Left lung (tissue), 4 donors: ENCODE measurements at regions not wholly inside any gene's neighbourhood (a gene's known extent, or its start where the extent isn't known, plus 50 kb on each side); places are given as distances from the start of the nearest gene placed in this dataset.

ENCODE experiments used
- ATAC-seq: fragments of 200-7000 bp; cut with Tn5 transposase; one replicate; pipeline ENCODE4 v1.9.1; 2020; ENCODE audit warnings: moderate library complexity
- DNase-seq, 4 donors: peaks; one replicate each; pipeline ENCODE4 v3.0.0-alpha.2; 2013 to 2020
- H3K27ac ChIP-seq, 2 donors: fragments of 200-600 bp; sonication (generic) in 1 of 2; one replicate each; pipeline versions ENCODE4 v1.5.0 to v1.8.0; 2020 to 2021
- H3K27me3 ChIP-seq, 2 donors: fragments of 200-600 bp; sonication (generic) in 1 of 2; one replicate each; pipeline versions ENCODE4 v1.5.0 to v1.8.0; 2020 to 2021
- H3K36me3 ChIP-seq, 2 donors: fragments of 200-600 bp; sonication (generic) in 1 of 2; one replicate each; pipeline versions ENCODE4 v1.5.0 to v1.8.0; 2020 to 2021
- H3K4me1 ChIP-seq, 2 donors: fragments of 200-600 bp; one replicate each; pipeline ENCODE4 v1.8.0; 2021
- H3K4me3 ChIP-seq, 2 donors: fragments of 200-600 bp; sonication (generic) in 1 of 2; one replicate each; pipeline versions ENCODE4 v1.5.0 to v1.8.0; 2020 to 2021; ENCODE audit warnings: mild to moderate bottlenecking in 1 of 2
- H3K9me3 ChIP-seq, 2 donors: fragments of 200-600 bp; sonication (generic) in 1 of 2; one replicate each; pipeline versions ENCODE4 v1.5.0 to v1.8.0; 2020 to 2021
- intact Hi-C, 2 donors: fragments of 100-400 bp; cut with DNase I; formaldehyde crosslinking; loops; one replicate each; pipeline versions ENCODE4 v1.11.2 to v1.14.2; 2022
- TF ChIP-seq, protein P1 (sequence below), 2 donors: fragments of 200-600 bp; sonication (generic) in 1 of 2; IDR thresholded peaks; one replicate each; pipeline versions ENCODE4 v1.5.0 to v1.8.0; 2021; ENCODE audit warnings: antibody characterized with exemption in 2 of 2
- donor health status: DM: no; HTN: yes; CAD: no.
- donor health status: DM: no; HTN: no; CAD: no.

DNA sequence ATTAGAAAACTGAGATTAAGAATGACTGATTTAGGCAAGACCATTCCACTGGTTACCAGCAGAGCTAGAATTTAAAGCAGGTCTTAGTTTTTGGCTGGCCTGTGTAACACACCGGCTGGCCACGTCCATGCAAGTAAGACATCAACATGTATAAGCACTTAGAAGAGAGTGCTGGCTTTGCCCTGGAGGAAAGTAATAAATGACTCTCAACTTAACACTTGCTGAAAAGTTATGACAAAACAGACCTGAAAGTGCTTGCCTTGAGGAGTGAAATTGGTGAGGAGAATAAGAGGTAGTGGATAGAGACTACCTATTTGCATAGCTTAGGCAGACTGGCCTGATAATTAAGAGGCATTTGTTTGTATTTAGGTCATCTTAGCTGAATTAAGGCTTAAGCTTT, 165.7 kb upstream of the KCNJ3 start:
- H3K4me3 ChIP-seq: no peak overlapping the region
- TF ChIP-seq, protein P1, sequence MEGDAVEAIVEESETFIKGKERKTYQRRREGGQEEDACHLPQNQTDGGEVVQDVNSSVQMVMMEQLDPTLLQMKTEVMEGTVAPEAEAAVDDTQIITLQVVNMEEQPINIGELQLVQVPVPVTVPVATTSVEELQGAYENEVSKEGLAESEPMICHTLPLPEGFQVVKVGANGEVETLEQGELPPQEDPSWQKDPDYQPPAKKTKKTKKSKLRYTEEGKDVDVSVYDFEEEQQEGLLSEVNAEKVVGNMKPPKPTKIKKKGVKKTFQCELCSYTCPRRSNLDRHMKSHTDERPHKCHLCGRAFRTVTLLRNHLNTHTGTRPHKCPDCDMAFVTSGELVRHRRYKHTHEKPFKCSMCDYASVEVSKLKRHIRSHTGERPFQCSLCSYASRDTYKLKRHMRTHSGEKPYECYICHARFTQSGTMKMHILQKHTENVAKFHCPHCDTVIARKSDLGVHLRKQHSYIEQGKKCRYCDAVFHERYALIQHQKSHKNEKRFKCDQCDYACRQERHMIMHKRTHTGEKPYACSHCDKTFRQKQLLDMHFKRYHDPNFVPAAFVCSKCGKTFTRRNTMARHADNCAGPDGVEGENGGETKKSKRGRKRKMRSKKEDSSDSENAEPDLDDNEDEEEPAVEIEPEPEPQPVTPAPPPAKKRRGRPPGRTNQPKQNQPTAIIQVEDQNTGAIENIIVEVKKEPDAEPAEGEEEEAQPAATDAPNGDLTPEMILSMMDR (IDR thresholded peaks at IDR 0.05): no peak
- no peak for DNase-seq
- H3K36me3 ChIP-seq: no peaks in the 10 kb centered on the region
- peak; percentile 83 for ATAC-seq
- H3K9me3 ChIP-seq: no peaks in the 10 kb centered on the region
- no peaks in the 10 kb centered on the region for H3K27me3 ChIP-seq
- H3K27ac ChIP-seq: no peak overlapping the region
- H3K4me1 ChIP-seq: no peaks in the 10 kb centered on the region
- intact Hi-C loops: no loop called here

DNA sequence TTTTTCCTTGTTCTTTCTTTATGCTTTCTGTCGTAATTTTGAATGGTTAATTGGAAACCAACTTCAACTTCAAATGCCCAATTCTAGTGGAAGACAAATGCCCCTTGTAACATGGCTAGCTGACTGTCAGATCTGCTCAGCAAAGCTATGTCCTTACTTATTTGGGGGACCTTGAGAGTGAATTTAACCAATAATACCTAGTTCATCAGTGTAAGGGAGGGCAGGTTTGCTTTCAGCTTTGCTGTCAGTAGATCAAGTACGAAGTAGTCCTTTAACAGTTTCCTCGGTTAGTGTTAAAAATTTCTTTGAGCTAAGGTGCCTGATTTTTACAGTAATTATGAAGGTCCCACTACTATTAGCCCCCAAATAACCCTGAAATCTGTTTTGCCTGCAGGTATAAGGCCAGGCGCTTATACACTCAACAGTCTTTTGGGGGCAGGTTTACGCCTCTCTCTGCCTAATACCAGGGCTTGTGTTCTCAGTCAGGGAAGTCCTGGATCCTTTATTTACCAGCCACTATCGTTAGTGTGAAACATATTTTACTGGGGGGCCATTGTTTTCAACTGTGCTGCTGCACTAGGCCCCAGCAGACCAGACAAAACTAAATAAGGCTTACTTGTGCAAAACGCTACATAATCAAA, 165.1 kb upstream of the KCNJ3 start:
- Histone ChIP-seq H3K27ac (no peak overlapping the region), H3K9me3 (no peaks in the 10 kb centered on the region), H3K27me3 (no peaks in the 10 kb centered on the region), H3K4me1 (no peaks in the 10 kb centered on the region), H3K4me3 (no peak overlapping the region), H3K36me3 (no peaks in the 10 kb centered on the region)
- no peak for ATAC-seq
- intact Hi-C loops: no loop called here
- DNase-seq: no peak
- TF ChIP-seq, protein P1 (IDR thresholded peaks at IDR 0.05): no peak

DNA sequence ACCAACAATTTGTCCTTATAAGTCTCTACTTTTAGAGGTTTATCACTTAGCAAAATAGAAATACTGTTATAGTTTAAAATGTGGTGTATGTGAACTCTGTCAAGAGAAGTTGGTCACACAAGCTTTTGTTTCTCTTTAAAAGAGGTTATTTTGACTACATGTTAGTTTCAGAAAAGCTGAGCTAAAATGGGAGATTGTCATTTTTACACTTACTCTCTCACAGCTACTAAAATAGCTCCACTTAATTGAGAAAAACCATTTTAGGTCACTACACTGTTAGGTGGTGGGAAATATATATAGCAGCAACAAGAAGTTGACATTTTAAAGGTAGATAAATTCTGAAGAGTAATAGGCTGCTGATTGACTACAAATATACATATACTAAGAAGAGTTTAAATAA, 161.5 kb upstream of the KCNJ3 start:
- Histone ChIP-seq H3K27ac (no peak overlapping the region), H3K36me3 (no peaks in the 10 kb centered on the region), H3K27me3 (no peaks in the 10 kb centered on the region), H3K9me3 (no peaks in the 10 kb centered on the region), H3K4me3 (no peak overlapping the region), H3K4me1 (no peaks in the 10 kb centered on the region)
- no peak for DNase-seq
- ATAC-seq: no peak
- intact Hi-C loops: no loop called here
- TF ChIP-seq, protein P1 (IDR thresholded peaks at IDR 0.05): no peak

DNA sequence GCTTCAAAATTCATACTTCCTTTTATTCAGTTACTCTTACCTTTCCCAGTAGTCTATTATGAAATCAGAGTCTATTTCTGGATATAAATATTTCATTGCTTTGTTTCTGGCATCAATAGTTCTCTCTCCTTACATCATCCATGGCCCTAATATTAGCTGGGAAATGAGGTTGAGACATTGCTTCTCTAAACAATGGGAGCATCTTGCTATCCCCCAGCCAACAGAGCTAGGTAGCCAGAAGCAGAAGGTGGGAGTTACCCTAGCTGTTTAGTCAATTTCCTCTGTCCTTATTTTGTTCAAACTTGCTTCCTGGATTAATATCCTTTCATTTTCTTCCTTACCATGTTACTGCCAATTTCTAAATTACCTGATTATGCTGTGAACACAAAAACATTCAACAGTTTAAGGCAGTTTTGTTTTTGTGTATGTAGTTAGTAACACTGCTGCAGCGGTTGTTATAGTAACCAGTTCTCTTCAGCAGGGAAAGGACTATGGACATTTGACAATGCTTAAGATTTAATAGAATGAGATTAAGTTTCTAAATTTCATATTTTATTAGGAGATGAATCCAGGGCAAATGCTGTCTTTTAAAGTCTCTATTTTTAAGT, 160.5 kb upstream of the KCNJ3 start:
- ATAC-seq (no peak), DNase-seq (peak in 1 of 4 donors; percentile 3)
- Histone ChIP-seq H3K9me3 (no peaks in the 10 kb centered on the region), H3K4me3 (no peak overlapping the region), H3K4me1 (no peaks in the 10 kb centered on the region), H3K36me3 (no peaks in the 10 kb centered on the region), H3K27ac (no peak overlapping the region), H3K27me3 (no peaks in the 10 kb centered on the region)
- intact Hi-C loops: no loop called here
- TF ChIP-seq, protein P1 (IDR thresholded peaks at IDR 0.05): no peak

DNA sequence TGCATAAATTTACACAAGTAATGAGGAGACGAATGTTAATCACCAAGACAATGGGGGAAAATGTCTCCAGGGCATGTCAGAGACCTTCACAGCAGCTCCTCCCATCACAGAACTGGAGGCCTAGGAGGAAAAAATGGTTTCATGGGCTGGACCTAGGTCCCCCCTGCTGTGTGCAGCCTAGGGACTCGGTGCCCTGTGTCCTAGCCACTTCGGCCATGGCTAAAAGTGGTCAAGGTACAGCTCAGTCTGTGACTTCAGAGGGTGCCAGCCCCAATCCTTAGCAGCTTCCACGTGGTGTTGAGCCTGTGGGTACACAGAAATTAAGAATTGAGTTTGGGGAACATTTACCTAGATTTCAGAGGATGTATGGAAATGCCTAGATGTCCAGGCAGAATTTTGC, 152.2 kb upstream of the KCNJ3 start:
- Histone ChIP-seq H3K4me3 (no peak overlapping the region), H3K9me3 (peaks cover 0 to 22% of the 10 kb centered on the region in 2 donors), H3K36me3 (no peaks in the 10 kb centered on the region), H3K27me3 (no peaks in the 10 kb centered on the region), H3K27ac (no peak overlapping the region), H3K4me1 (no peaks in the 10 kb centered on the region)
- DNase-seq (no peak), ATAC-seq (no peak)
- intact Hi-C loops: no loop called here
- TF ChIP-seq, protein P1 (IDR thresholded peaks at IDR 0.05): no peak
